ENCODE measurements at regions not wholly inside any gene's neighbourhood (a gene's known extent, or its start where the extent isn't known, plus 50 kb on each side); places are given as distances from the start of the nearest gene placed in this dataset.

GRCh38 chr1:195105773-195106172 lies 1502.5 kb downstream of the KCNT2 start:
- TF ChIP-seq CTCF (IDR thresholded peaks at IDR 0.05; ENCODE audit: poor library complexity): no peak
- no peak for TF ChIP-seq EZH2 (IDR thresholded peaks at IDR 0.05; ENCODE audit: borderline replicate concordance)
